ENCODE measurements at regions not wholly inside any gene's neighbourhood (a gene's known extent, or its start where the extent isn't known, plus 50 kb on each side); places are given as distances from the start of the nearest gene placed in this dataset.

- Histone ChIP-seq H3K4me1 (ENCODE audit: control insufficient read depth, insufficient read depth, low read length) (no peaks in the 10 kb centered on the region), H4K91ac (ENCODE audit: insufficient read depth, low read depth, low read length) (no peak overlapping the region), H3K23ac (ENCODE audit: low read depth, low read length) (no peak overlapping the region), H3K36me3 (ENCODE audit: control insufficient read depth, insufficient read depth, low read length) (no peaks in the 10 kb centered on the region), H2AFZ (replicated peaks; ENCODE audit: low read length, poor library complexity) (no peak overlapping the region), H2BK120ac (ENCODE audit: low read depth, low read length) (no peak overlapping the region), H3K9me1 (ENCODE audit: insufficient read depth, low read length) (no peaks in the 10 kb centered on the region), H2BK5ac (ENCODE audit: low read depth, low read length, poor library complexity, severe bottlenecking) (no peak overlapping the region), H3K4me3 (ENCODE audit: insufficient read depth, low read depth, low read length) (no peak overlapping the region), H2BK20ac (ENCODE audit: low read depth, low read length) (no peak overlapping the region), H3K4me2 (ENCODE audit: low read depth, low read length) (no peak overlapping the region), H4K20me1 (ENCODE audit: insufficient read depth, low read length) (no peaks in the 10 kb centered on the region), H3K4ac (ENCODE audit: low read depth, low read length) (no peak overlapping the region), H3K18ac (ENCODE audit: low read depth, low read length) (no peak overlapping the region), H2AK5ac (ENCODE audit: low read depth, low read length) (no peak overlapping the region), H3K9ac (ENCODE audit: low read depth, low read length) (no peak overlapping the region), H3K9me3 (ENCODE audit: control insufficient read depth, insufficient read depth, low read length) (peaks cover 2% of the 10 kb centered on the region; the same call in 1 of the 2 replicates), H3K27ac (ENCODE audit: insufficient read depth, low read length) (no peak overlapping the region), H3K56ac (ENCODE audit: extremely low read depth, insufficient read depth, low read length) (no peak overlapping the region), H3K79me1 (ENCODE audit: low read depth in 1 of 2, low read length in 2 of 2) (no peaks in the 10 kb centered on the region), H4K8ac (ENCODE audit: low read depth in 2 of 2, low read length in 2 of 2) (no peak overlapping the region), H3K27me3 (ENCODE audit: control insufficient read depth, insufficient read depth, low read length) (no peaks in the 10 kb centered on the region), H4K5ac (ENCODE audit: low read depth, low read length) (no peak overlapping the region), H2BK15ac (ENCODE audit: low read depth, low read length) (no peak overlapping the region), H2AK9ac (replicated peaks; ENCODE audit: low read depth, low read length, poor library complexity) (no peak overlapping the region), H3K14ac (replicated peaks; ENCODE audit: low read depth, low read length) (no peak overlapping the region)
- DNase-seq (no peak), ATAC-seq (ENCODE audit: low read depth) (no peak)
- intact Hi-C loops (cut with micrococcal nuclease) = no loop called here
- no TSS peak for BruUV-seq (replicated peaks)
- TF ChIP-seq RFX5 (IDR thresholded peaks at IDR 0.05; ENCODE audit: low read depth, low read length) (no peak), MXI1 (IDR thresholded peaks at IDR 0.05; ENCODE audit: borderline replicate concordance, low read depth, low read length) (no peak), RCOR1 (IDR thresholded peaks at IDR 0.05; ENCODE audit: insufficient replicate concordance, low read length) (no peak), SMC3 (IDR thresholded peaks at IDR 0.05; ENCODE audit: low read depth, low read length) (no peak), MAZ (IDR thresholded peaks at IDR 0.05; ENCODE audit: borderline replicate concordance, low read depth, low read length) (no peak)
- ChIA-PET CTCF (no interaction called here), POLR2A (ENCODE audit: unreplicated experiment) (no interaction called here)
- WGBS, 2 experiments (ENCODE audit: extremely low coverage in 2 of 2, insufficient read length in 1 of 2) = no CpG with 5 or more reads among the region's 10 CpGs
- in situ Hi-C loops (cut with MboI; ENCODE audit: low sequenced_read_pairs) = no loop called here
- dilution Hi-C loops (cut with HindIII; ENCODE audit: low sequenced_read_pairs, unreplicated experiment) = no loop called here
Measured at GRCh38 chr16:73775841-73776388, 520.7 kb upstream of the PSMD7 start.
